ENCODE measurements at regions not wholly inside any gene's neighbourhood (a gene's known extent, or its start where the extent isn't known, plus 50 kb on each side); places are given as distances from the start of the nearest gene placed in this dataset.

- TF ChIP-seq CTCF (IDR thresholded peaks at IDR 0.05): no peak
- TF ChIP-seq POLR2A (IDR thresholded peaks at IDR 0.05): no peak
- no peak for TF ChIP-seq EP300 (IDR thresholded peaks at IDR 0.05)
These were observed 126.5 kb downstream of the DYRK2 start for GRCh38 chr12:67774983-67775587.

All from ovary (tissue), 3 donors.